CD4-positive, alpha-beta T cell (primary cell): ENCODE measurements at regions not wholly inside any gene's neighbourhood (a gene's known extent, or its start where the extent isn't known, plus 50 kb on each side); places are given as distances from the start of the nearest gene placed in this dataset.

Experiments used
- ATAC-seq: fragments of 200-7000 bp; cut with Tn5 transposase; one replicate; pipeline ENCODE4 v1.10.0; 2022; ENCODE audit warnings: mild to moderate bottlenecking; ENCODE audit not compliant: poor library complexity
- CTCF ChIA-PET: fragments of 350-600 bp; sonication (Branson Sonifier 250); formaldehyde crosslinking; loops from one replicate; lab custom pipeline; 2021; ENCODE audit warnings: antibody characterized with exemption, inconsistent platforms; lab: Charles Lee
- POLR2A ChIA-PET: fragments of 350-600 bp; sonication (Branson Sonifier 250); formaldehyde crosslinking; loops from one replicate; lab custom pipeline; 2021; ENCODE audit warnings: antibody characterized with exemption, inconsistent platforms; lab: Charles Lee
- DNase-seq, 14 experiments: peaks; one replicate each; pipeline ENCODE4 v3.0.0-alpha.2; 2013 to 2020; ENCODE audit warnings: mixed read lengths in 2 of 14
- H3K27ac ChIP-seq, 2 donors: one replicate each; pipeline versions ENCODE4 v1.5.1 to v1.7.0; 2013; ENCODE audit warnings: low read length in 2 of 2, low read depth in 1 of 2, mild to moderate bottlenecking in 1 of 2
- H3K27me3 ChIP-seq, 2 experiments: 1 replicate in 1 of 2; 2 replicates in 1 of 2; pipeline versions ENCODE4 v1.6.1 to v1.7.0; 2013; ENCODE audit warnings: low read length in 2 of 2, control low read depth in 1 of 2, mild to moderate bottlenecking in 1 of 2, moderate library complexity in 1 of 2; ENCODE audit not compliant: insufficient read depth in 2 of 2, control insufficient read depth in 1 of 2
- H3K36me3 ChIP-seq: one replicate; pipeline ENCODE4 v1.6.1; 2013; ENCODE audit warnings: low read length, control low read depth; ENCODE audit not compliant: insufficient read depth
- H3K4me1 ChIP-seq: one replicate; pipeline ENCODE4 v1.6.1; 2013; ENCODE audit warnings: low read length, control low read depth; ENCODE audit not compliant: insufficient read depth
- H3K4me3 ChIP-seq: one replicate; pipeline ENCODE4 v1.5.1; 2013; ENCODE audit warnings: mild to moderate bottlenecking, low read length, moderate library complexity
- H3K9me3 ChIP-seq, 2 experiments: 1 replicate in 1 of 2; 2 replicates in 1 of 2; pipeline versions ENCODE4 v1.6.1 to v1.7.0; 2013; ENCODE audit warnings: low read length in 2 of 2, mild to moderate bottlenecking in 2 of 2, control low read depth in 1 of 2, moderate library complexity in 1 of 2; ENCODE audit not compliant: control insufficient read depth in 1 of 2, insufficient read depth in 1 of 2
- H3K27ac Mint-ChIP-seq: one replicate; pipeline ENCODE4 v1.8.0; 2020; ENCODE audit warnings: mixed read lengths
- H3K27me3 Mint-ChIP-seq: one replicate; pipeline ENCODE4 v1.8.0; 2021; ENCODE audit warnings: mixed read lengths
- H3K36me3 Mint-ChIP-seq: one replicate; pipeline ENCODE4 v1.8.0; 2021; ENCODE audit warnings: low read depth, mixed read lengths
- H3K4me1 Mint-ChIP-seq: one replicate; pipeline ENCODE4 v1.8.0; 2021; ENCODE audit warnings: low read depth, mixed read lengths
- H3K4me3 Mint-ChIP-seq: one replicate; pipeline ENCODE4 v1.8.0; 2020; ENCODE audit warnings: mild to moderate bottlenecking, mixed read lengths
- H3K9me3 Mint-ChIP-seq: one replicate; pipeline ENCODE4 v1.8.0; 2020; ENCODE audit warnings: mixed read lengths
- intact Hi-C, 2 experiments: fragments of 100-400 bp; cut with DNase I in 1 of 2; cut with micrococcal nuclease in 1 of 2; formaldehyde crosslinking; loops; one replicate each; pipeline versions ENCODE4 v1.15.1 to v1.9.0; 2023 to 2025; cut with DNase I, micrococcal nuclease
- TF ChIP-seq, protein P1 (sequence below): fragments of 200-600 bp; IDR thresholded peaks from one replicate; pipeline ENCODE4 v1.8.0; 2022; ENCODE audit warnings: antibody characterized with exemption, mild to moderate bottlenecking

DNA sequence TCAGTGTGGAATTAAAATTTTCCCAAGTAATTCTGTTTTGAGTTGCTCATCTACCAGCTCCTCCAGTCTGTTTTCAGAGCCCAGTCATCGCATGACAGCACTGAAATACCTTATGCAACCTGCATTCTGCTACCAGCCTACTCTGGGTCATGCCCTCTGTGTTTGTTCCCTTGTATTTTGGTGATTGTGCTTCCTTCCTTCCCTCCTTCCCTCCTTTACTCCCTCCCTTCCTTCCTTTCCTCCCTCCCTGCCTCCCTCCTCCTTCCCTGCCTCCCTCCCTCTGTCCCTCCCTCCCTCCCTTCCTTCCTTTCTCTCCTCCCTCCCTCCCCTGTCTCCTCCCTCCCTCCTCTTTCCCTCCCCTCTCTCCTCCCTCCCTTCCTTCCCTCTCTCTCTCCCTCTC, 289.6 kb downstream of the CDH2 start:
- TF ChIP-seq, protein P1, sequence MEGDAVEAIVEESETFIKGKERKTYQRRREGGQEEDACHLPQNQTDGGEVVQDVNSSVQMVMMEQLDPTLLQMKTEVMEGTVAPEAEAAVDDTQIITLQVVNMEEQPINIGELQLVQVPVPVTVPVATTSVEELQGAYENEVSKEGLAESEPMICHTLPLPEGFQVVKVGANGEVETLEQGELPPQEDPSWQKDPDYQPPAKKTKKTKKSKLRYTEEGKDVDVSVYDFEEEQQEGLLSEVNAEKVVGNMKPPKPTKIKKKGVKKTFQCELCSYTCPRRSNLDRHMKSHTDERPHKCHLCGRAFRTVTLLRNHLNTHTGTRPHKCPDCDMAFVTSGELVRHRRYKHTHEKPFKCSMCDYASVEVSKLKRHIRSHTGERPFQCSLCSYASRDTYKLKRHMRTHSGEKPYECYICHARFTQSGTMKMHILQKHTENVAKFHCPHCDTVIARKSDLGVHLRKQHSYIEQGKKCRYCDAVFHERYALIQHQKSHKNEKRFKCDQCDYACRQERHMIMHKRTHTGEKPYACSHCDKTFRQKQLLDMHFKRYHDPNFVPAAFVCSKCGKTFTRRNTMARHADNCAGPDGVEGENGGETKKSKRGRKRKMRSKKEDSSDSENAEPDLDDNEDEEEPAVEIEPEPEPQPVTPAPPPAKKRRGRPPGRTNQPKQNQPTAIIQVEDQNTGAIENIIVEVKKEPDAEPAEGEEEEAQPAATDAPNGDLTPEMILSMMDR, result no peak
- Histone ChIP-seq H3K9me3 (peaks cover 0 to 11% of the 10 kb centered on the region in 2 experiments), H3K4me3 (no peak overlapping the region), H3K27ac (no peak overlapping the region), H3K4me1 (no peaks in the 10 kb centered on the region), H3K27me3 (no peaks in the 10 kb centered on the region), H3K36me3 (no peaks in the 10 kb centered on the region)
- no peak for DNase-seq
- intact Hi-C loops, result no loop called here
- Mint-ChIP-seq H3K27ac (no peak overlapping the region), H3K36me3 (no peaks in the 10 kb centered on the region), H3K27me3 (no peaks in the 10 kb centered on the region), H3K4me1 (no peaks in the 10 kb centered on the region), H3K9me3 (peaks cover 7% of the 10 kb centered on the region), H3K4me3 (no peak overlapping the region)
- no peak for ATAC-seq
- ChIA-PET POLR2A (no interaction called here), CTCF (interaction anchor here (0.8 kb wide), 1 partner anchor 124 kb away, joined by 3 read pairs; no protein-coding TSS in a partner anchor)

DNA sequence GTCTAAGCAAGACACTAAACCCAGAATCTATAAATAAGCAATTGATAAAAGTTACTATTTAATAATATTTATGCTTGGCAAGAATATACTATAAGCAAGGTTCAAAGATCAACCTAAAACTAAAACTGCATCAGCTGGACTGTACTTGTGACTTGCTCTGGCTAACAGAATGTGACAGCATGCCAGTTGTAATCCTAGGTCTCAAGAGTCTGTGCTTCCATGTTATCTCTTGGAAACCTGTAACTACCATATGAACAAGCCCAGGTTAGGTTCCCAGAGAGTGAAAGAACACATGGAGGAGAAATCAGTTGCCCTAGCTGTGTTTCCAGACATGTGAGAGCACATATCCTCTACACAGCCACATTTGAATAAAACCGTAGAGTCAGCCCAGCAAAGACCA, 297.4 kb downstream of the CDH2 start:
- Mint-ChIP-seq H3K27ac (no peak overlapping the region), H3K27me3 (no peaks in the 10 kb centered on the region), H3K9me3 (peaks cover 9% of the 10 kb centered on the region), H3K4me1 (no peaks in the 10 kb centered on the region), H3K36me3 (no peaks in the 10 kb centered on the region), H3K4me3 (no peak overlapping the region)
- no peaks in the 10 kb centered on the region for H3K36me3 ChIP-seq
- intact Hi-C loops, result no loop called here
- no peaks in the 10 kb centered on the region for H3K4me1 ChIP-seq
- ATAC-seq (no peak), DNase-seq (no peak)
- peaks cover 0 to 10% of the 10 kb centered on the region in 2 experiments for H3K9me3 ChIP-seq
- TF ChIP-seq, protein P1, result no peak
- CTCF ChIA-PET, result no interaction called here
- H3K27ac ChIP-seq, result no peak overlapping the region
- POLR2A ChIA-PET, result no interaction called here
- H3K4me3 ChIP-seq, result no peak overlapping the region
- no peaks in the 10 kb centered on the region for H3K27me3 ChIP-seq

DNA sequence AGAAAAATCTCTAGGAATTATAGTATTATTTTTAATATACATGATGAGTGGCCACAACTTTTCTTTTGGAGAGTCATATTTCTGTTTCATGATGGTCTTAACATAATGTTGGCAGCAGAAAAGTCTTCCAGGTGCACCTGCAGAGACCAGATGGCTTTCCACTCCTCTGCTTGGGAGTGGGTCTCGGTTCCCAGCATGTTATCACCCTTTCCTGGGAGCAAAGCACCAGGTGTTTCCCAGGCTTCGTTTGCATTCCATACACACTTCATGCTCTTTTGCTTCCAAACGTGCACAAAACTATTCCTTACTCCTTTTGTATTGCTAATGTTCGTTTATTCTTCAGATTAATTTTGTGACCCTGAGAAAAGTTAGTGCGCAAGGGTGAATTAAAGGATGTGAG, 305.2 kb downstream of the CDH2 start:
- CTCF ChIA-PET, result no interaction called here
- H3K9me3 Mint-ChIP-seq, result peaks cover 2% of the 10 kb centered on the region
- ATAC-seq (no peak), DNase-seq (no peak)
- Histone ChIP-seq H3K9me3 (peaks cover 0 to 5% of the 10 kb centered on the region in 2 experiments), H3K27me3 (no peaks in the 10 kb centered on the region), H3K4me1 (no peaks in the 10 kb centered on the region), H3K4me3 (no peak overlapping the region), H3K27ac (no peak overlapping the region), H3K36me3 (no peaks in the 10 kb centered on the region)
- POLR2A ChIA-PET, result no interaction called here
- intact Hi-C loops, result no loop called here
- H3K36me3 Mint-ChIP-seq, result no peaks in the 10 kb centered on the region
- no peaks in the 10 kb centered on the region for H3K27me3 Mint-ChIP-seq
- TF ChIP-seq, protein P1, result no peak
- no peak overlapping the region for H3K4me3 Mint-ChIP-seq
- no peak overlapping the region for H3K27ac Mint-ChIP-seq
- no peaks in the 10 kb centered on the region for H3K4me1 Mint-ChIP-seq
